ENCODE measurements at regions not wholly inside any gene's neighbourhood (a gene's known extent, or its start where the extent isn't known, plus 50 kb on each side); places are given as distances from the start of the nearest gene placed in this dataset.

- TF ChIP-seq POLR2A (IDR thresholded peaks at IDR 0.05; ENCODE audit: low read depth, low read length) = no peak
- TF ChIP-seq POLR2AphosphoS5 (IDR thresholded peaks at IDR 0.05; ENCODE audit: low read depth, low read length) = no peak
- no peak for TF ChIP-seq SPI1 (IDR thresholded peaks at IDR 0.05; ENCODE audit: low read depth, low read length)
These were observed 119.2 kb upstream of the GNAO1 start for GRCh38 chr16:56072096-56072495.
